A549 (cell line): ENCODE measurements at regions not wholly inside any gene's neighbourhood (a gene's known extent, or its start where the extent isn't known, plus 50 kb on each side); places are given as distances from the start of the nearest gene placed in this dataset.

Experiments used
- CTCF ChIP-seq: fragments of >200 bp; sonication (Bioruptor Twin); formaldehyde crosslinking; IDR thresholded peaks from 3 replicates; pipeline ENCODE4 v1.5.1; 2016
- EP300 ChIP-seq, 2 experiments: fragments of >200 bp; sonication (Bioruptor Twin); formaldehyde crosslinking; IDR thresholded peaks; 2 replicates in 1 of 2; 3 replicates in 1 of 2; pipeline ENCODE4 v1.6.1; 2016 to 2017
- FOSL2 ChIP-seq, 2 experiments: fragments of 450-650 bp in 1 of 2; fragments of >200 bp in 1 of 2; sonication (Bioruptor Twin) in 1 of 2; formaldehyde crosslinking; IDR thresholded peaks; 2 replicates each; pipeline versions ENCODE4 v1.5.0 to v1.6.1; 2016 to 2020; ENCODE audit warnings: mild to moderate bottlenecking in 1 of 2, moderate library complexity in 1 of 2
- GATA3 ChIP-seq: IDR thresholded peaks from 2 replicates; pipeline ENCODE4 v1.6.1; 2012; ENCODE audit warnings: borderline replicate concordance
- HOXA7 ChIP-seq: fragments of 250-450 bp; sonication (Bioruptor Pico); IDR thresholded peaks from 2 replicates; pipeline ENCODE4 v1.5.0; 2020; ENCODE audit warnings: mild to moderate bottlenecking, moderate library complexity
- JUN ChIP-seq, 2 experiments: fragments of >200 bp; sonication (Bioruptor Twin); formaldehyde crosslinking; IDR thresholded peaks; 2 replicates in 1 of 2; 3 replicates in 1 of 2; pipeline ENCODE4 v1.6.1; 2016 to 2017
- NFE2L2 ChIP-seq: fragments of 150-350 bp; conservative IDR thresholded peaks from 2 replicates; pipeline ENCODE4 v1.6.1; 2014; ENCODE audit warnings: low read length
- POLR2A ChIP-seq: IDR thresholded peaks from 2 replicates; pipeline ENCODE4 v1.6.1; 2012; ENCODE audit warnings: mild to moderate bottlenecking, low read length
- RFX5 ChIP-seq: fragments of 450-650 bp; IDR thresholded peaks from 2 replicates; pipeline ENCODE4 v1.7.1; 2014; ENCODE audit warnings: antibody characterized with exemption, mild to moderate bottlenecking, moderate library complexity
- RNF2 ChIP-seq: fragments of 200-600 bp; sonication (generic); IDR thresholded peaks from 2 replicates; pipeline ENCODE4 v1.6.1; 2016; ENCODE audit warnings: low read depth, mild to moderate bottlenecking, antibody characterized with exemption, moderate library complexity, borderline replicate concordance
- SMC3 ChIP-seq: fragments of >200 bp; sonication (Bioruptor Twin); formaldehyde crosslinking; IDR thresholded peaks from 3 replicates; pipeline ENCODE4 v1.6.1; 2018; ENCODE audit warnings: inconsistent platforms
- SREBF2 ChIP-seq: fragments of 450-650 bp; IDR thresholded peaks from 2 replicates; pipeline ENCODE4 v1.6.1; 2014; ENCODE audit warnings: mild to moderate bottlenecking, moderate library complexity
- TF ChIP-seq, protein P1 (sequence below): fragments of 450-650 bp; IDR thresholded peaks from 2 replicates; pipeline ENCODE4 v1.6.1; 2014; ENCODE audit warnings: antibody characterized with exemption
- TF ChIP-seq, protein P2 (sequence below): IDR thresholded peaks from 2 replicates; pipeline ENCODE4 v1.6.1; 2012; ENCODE audit warnings: low read depth, borderline replicate concordance

GRCh38 chr13:110978390-110978789 lies 63.5 kb upstream of the ANKRD10 start:
- TF ChIP-seq CTCF = no peak
- TF ChIP-seq JUN (IDR thresholded peaks at IDR 0.05) = no peak
- TF ChIP-seq POLR2A = no peak
- no peak for TF ChIP-seq FOSL2 (IDR thresholded peaks at IDR 0.05)
- no peak for TF ChIP-seq FOSL2 (CRISPR knock-in tag; IDR thresholded peaks at IDR 0.05)
- no peak for TF ChIP-seq RFX5
- TF ChIP-seq SREBF2 = no peak
- no peak for TF ChIP-seq GATA3
- no peak for TF ChIP-seq SMC3
- no peak for TF ChIP-seq RNF2
- TF ChIP-seq, protein P1, sequence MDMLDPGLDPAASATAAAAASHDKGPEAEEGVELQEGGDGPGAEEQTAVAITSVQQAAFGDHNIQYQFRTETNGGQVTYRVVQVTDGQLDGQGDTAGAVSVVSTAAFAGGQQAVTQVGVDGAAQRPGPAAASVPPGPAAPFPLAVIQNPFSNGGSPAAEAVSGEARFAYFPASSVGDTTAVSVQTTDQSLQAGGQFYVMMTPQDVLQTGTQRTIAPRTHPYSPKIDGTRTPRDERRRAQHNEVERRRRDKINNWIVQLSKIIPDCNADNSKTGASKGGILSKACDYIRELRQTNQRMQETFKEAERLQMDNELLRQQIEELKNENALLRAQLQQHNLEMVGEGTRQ = no peak
- TF ChIP-seq HOXA7 (CRISPR knock-in tag) = no peak
- TF ChIP-seq, protein P2, sequence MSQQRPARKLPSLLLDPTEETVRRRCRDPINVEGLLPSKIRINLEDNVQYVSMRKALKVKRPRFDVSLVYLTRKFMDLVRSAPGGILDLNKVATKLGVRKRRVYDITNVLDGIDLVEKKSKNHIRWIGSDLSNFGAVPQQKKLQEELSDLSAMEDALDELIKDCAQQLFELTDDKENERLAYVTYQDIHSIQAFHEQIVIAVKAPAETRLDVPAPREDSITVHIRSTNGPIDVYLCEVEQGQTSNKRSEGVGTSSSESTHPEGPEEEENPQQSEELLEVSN = no peak
- TF ChIP-seq EP300 (IDR thresholded peaks at IDR 0.05) = no peak
- no peak for TF ChIP-seq NFE2L2
